Panc1 (cell line): ENCODE measurements at regions not wholly inside any gene's neighbourhood (a gene's known extent, or its start where the extent isn't known, plus 50 kb on each side); places are given as distances from the start of the nearest gene placed in this dataset.

Source experiments
- ATAC-seq: fragments of 200-7000 bp; cut with Tn5 transposase; 2 replicates; pipeline ENCODE4 v1.9.1; 2020; ENCODE audit warnings: mild to moderate bottlenecking, moderate library complexity
- BruUV-seq: library from RNA; stranded (reverse); fragments of 400-500 nt; replicated peaks from 2 replicates; lab custom pipeline; 2021; lab: Mats Ljungman, UMichigan
- CTCF ChIA-PET: fragments of 300-600 bp; sonication (Branson Sonifier 250); formaldehyde crosslinking; loops from one replicate; lab custom pipeline; 2022; ENCODE audit warnings: antibody characterized with exemption; lab: Charles Lee
- POLR2A ChIA-PET: fragments of 300-600 bp; sonication (Branson Sonifier 250); formaldehyde crosslinking; loops from one replicate; lab custom pipeline; 2022; ENCODE audit warnings: antibody characterized with exemption; lab: Charles Lee
- DNase-seq: peaks from one replicate; pipeline ENCODE4 v3.0.0-alpha.2; 2010; ENCODE audit warnings: low read depth, low spot score
- H3K27ac ChIP-seq: 2 replicates; pipeline ENCODE4 v1.5.1; 2011; ENCODE audit warnings: mild to moderate bottlenecking, low read length, inconsistent platforms
- H3K27me3 ChIP-seq: fragments of 200-500 bp; sonication (Bioruptor generic); 2 replicates; pipeline ENCODE4 v1.6.0; 2014; ENCODE audit warnings: low read length, inconsistent platforms; ENCODE audit not compliant: control insufficient read depth, insufficient read depth
- H3K36me3 ChIP-seq: fragments of 200-500 bp; sonication (Bioruptor generic); 2 replicates; pipeline ENCODE4 v1.5.1; 2014; ENCODE audit warnings: inconsistent platforms, mild to moderate bottlenecking, low read length, moderate library complexity; ENCODE audit not compliant: control insufficient read depth, insufficient read depth
- H3K4me1 ChIP-seq: 2 replicates; pipeline ENCODE4 v1.5.1; 2011; ENCODE audit warnings: inconsistent platforms, mild to moderate bottlenecking, low read length, moderate library complexity; ENCODE audit not compliant: control insufficient read depth, insufficient read depth
- H3K4me3 ChIP-seq, 2 experiments: 2 replicates each; pipeline ENCODE4 v1.5.1; 2011 to 2012; ENCODE audit warnings: low read depth in 2 of 2, low read length in 2 of 2, mild to moderate bottlenecking in 2 of 2, inconsistent platforms in 1 of 2, moderate library complexity in 1 of 2
- H3K9me3 ChIP-seq: fragments of 200-500 bp; sonication (Bioruptor generic); 2 replicates; pipeline ENCODE4 v1.5.1; 2014; ENCODE audit warnings: low read depth, mild to moderate bottlenecking, inconsistent platforms, low read length, moderate library complexity; ENCODE audit not compliant: control insufficient read depth, insufficient read depth
- POLR2AphosphoS5 ChIP-seq: IDR thresholded peaks from 2 replicates; pipeline ENCODE4 v1.6.1; 2012; ENCODE audit warnings: mild to moderate bottlenecking, low read depth, low read length, moderate library complexity
- SIN3A ChIP-seq: IDR thresholded peaks from 2 replicates; pipeline ENCODE4 v1.6.1; 2012; ENCODE audit warnings: low read depth, mild to moderate bottlenecking, low read length, moderate library complexity, borderline replicate concordance; ENCODE audit not compliant: insufficient read depth
- TCF7L2 ChIP-seq: IDR thresholded peaks from 2 replicates; pipeline ENCODE4 v1.6.1; 2011; ENCODE audit warnings: mild to moderate bottlenecking, low read depth, low read length, inconsistent platforms
- in situ Hi-C: cut with HindIII; loops from 2 replicates; pipeline ENCODE4 v1.10.0; 2016; ENCODE audit warnings: low sequenced_read_pairs, low pct_unique_long_range_greater_than_20kb
- intact Hi-C: fragments of 100-400 bp; cut with micrococcal nuclease; formaldehyde crosslinking; loops from one replicate; pipeline ENCODE4 v1.10.0; 2022; ENCODE audit not compliant: unreplicated experiment
- TF ChIP-seq, protein P1 (sequence below), 2 experiments: IDR thresholded peaks; 2 replicates each; pipeline ENCODE4 v1.6.1; 2011 to 2012; ENCODE audit warnings: low read depth in 2 of 2, control low read depth in 1 of 2, low read length in 1 of 2, mild to moderate bottlenecking in 1 of 2, moderate library complexity in 1 of 2; ENCODE audit not compliant: insufficient read depth in 1 of 2
- TF ChIP-seq, protein P2 (sequence below): fragments of 450-650 bp; IDR thresholded peaks from 2 replicates; pipeline ENCODE4 v1.5.1; 2017; ENCODE audit warnings: mild to moderate bottlenecking

DNA sequence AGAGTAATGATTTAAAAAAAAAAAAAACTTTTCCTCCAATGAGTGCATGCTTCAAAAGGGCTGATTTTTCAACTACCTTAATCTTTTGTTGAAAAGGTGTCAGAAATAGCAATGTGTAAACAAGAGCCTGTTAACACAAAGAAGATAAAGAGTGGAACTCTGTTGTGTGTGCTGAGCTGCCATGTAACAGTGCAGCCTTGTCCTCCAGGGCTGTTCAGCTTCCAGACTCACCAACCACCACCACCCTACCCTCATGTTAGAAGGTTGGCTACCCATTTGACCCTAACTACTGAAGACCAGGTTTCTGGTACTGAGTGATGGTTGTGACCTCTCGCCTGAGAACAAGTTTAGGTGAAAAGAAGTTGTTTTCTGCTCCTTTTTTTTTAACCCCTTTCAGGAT is 222.8 kb upstream of the TEX13C start:
- intact Hi-C loops, result no loop called here
- H3K4me3 ChIP-seq, result no peak overlapping the region
- CTCF ChIA-PET, result no interaction called here
- no TSS peak for BruUV-seq
- in situ Hi-C loops, result no loop called here
- ATAC-seq (no peak), DNase-seq (no peak)
- H3K27ac ChIP-seq, result no peak overlapping the region
- POLR2A ChIA-PET, result no interaction called here
- no peaks in the 10 kb centered on the region for H3K36me3 ChIP-seq
- H3K9me3 ChIP-seq, result no peaks in the 10 kb centered on the region
- TF ChIP-seq, protein P1, sequence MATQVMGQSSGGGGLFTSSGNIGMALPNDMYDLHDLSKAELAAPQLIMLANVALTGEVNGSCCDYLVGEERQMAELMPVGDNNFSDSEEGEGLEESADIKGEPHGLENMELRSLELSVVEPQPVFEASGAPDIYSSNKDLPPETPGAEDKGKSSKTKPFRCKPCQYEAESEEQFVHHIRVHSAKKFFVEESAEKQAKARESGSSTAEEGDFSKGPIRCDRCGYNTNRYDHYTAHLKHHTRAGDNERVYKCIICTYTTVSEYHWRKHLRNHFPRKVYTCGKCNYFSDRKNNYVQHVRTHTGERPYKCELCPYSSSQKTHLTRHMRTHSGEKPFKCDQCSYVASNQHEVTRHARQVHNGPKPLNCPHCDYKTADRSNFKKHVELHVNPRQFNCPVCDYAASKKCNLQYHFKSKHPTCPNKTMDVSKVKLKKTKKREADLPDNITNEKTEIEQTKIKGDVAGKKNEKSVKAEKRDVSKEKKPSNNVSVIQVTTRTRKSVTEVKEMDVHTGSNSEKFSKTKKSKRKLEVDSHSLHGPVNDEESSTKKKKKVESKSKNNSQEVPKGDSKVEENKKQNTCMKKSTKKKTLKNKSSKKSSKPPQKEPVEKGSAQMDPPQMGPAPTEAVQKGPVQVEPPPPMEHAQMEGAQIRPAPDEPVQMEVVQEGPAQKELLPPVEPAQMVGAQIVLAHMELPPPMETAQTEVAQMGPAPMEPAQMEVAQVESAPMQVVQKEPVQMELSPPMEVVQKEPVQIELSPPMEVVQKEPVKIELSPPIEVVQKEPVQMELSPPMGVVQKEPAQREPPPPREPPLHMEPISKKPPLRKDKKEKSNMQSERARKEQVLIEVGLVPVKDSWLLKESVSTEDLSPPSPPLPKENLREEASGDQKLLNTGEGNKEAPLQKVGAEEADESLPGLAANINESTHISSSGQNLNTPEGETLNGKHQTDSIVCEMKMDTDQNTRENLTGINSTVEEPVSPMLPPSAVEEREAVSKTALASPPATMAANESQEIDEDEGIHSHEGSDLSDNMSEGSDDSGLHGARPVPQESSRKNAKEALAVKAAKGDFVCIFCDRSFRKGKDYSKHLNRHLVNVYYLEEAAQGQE (IDR thresholded peaks at IDR 0.05; ENCODE audit: insufficient read depth in 1 of 2, low read depth in 2 of 2, low read length in 1 of 2), result no peak
- TF ChIP-seq, protein P2, sequence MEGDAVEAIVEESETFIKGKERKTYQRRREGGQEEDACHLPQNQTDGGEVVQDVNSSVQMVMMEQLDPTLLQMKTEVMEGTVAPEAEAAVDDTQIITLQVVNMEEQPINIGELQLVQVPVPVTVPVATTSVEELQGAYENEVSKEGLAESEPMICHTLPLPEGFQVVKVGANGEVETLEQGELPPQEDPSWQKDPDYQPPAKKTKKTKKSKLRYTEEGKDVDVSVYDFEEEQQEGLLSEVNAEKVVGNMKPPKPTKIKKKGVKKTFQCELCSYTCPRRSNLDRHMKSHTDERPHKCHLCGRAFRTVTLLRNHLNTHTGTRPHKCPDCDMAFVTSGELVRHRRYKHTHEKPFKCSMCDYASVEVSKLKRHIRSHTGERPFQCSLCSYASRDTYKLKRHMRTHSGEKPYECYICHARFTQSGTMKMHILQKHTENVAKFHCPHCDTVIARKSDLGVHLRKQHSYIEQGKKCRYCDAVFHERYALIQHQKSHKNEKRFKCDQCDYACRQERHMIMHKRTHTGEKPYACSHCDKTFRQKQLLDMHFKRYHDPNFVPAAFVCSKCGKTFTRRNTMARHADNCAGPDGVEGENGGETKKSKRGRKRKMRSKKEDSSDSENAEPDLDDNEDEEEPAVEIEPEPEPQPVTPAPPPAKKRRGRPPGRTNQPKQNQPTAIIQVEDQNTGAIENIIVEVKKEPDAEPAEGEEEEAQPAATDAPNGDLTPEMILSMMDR, result no peak
- no peak for TF ChIP-seq TCF7L2
- no peak for TF ChIP-seq POLR2AphosphoS5
- TF ChIP-seq SIN3A, result no peak
- no peaks in the 10 kb centered on the region for H3K4me1 ChIP-seq
- H3K27me3 ChIP-seq, result no peaks in the 10 kb centered on the region

DNA sequence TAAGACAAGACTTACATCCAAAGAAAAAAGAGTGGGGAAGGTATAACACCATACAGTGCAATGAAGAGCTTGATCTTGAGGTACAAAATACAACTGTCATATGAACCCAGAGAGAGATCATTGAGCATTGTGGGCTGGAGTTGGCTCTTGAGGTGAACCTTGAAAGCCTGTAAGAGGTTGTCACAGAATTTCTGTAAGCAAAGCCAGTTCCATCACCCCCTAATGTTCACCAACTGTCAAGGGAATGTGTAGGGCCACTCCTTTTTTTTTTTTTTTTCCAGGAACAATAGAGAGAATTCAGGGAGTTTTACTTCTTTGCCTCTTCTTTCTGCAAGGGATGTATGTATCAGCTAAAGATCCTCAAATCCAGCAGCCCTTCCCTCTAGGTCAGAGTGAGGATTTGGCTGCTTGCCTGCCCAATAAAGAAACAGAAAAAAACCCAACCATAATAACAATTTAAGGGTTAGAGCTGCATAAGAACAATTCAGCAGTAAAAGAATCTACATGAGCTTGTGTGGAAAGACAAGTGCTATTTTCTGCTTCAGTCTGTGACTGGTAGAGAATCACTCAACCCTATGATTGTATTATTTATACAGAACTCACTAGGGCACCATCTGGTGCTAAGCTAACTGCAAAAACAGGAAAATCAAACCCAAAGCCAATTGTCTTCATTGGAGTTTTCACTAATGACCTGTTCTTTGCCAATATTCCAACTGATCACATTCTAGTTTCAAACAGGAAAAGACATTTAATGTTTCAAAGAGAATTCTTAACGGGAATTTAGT is 217.5 kb upstream of the TEX13C start:
- no peaks in the 10 kb centered on the region for H3K36me3 ChIP-seq
- in situ Hi-C loops, result no loop called here
- POLR2A ChIA-PET, result no interaction called here

More for the DNA sequence above, 217.5 kb upstream of the TEX13C start:
- no peak for ATAC-seq
- CTCF ChIA-PET, result no interaction called here
- H3K27me3 ChIP-seq, result no peaks in the 10 kb centered on the region
- no peaks in the 10 kb centered on the region for H3K9me3 ChIP-seq
- no peak overlapping the region for H3K4me3 ChIP-seq
- DNase-seq, result no peak
- H3K27ac ChIP-seq, result no peak overlapping the region
- H3K4me1 ChIP-seq, result no peaks in the 10 kb centered on the region
- no peak for TF ChIP-seq SIN3A
- TF ChIP-seq POLR2AphosphoS5, result no peak
- TF ChIP-seq TCF7L2, result no peak
- TF ChIP-seq, protein P1 (IDR thresholded peaks at IDR 0.05; ENCODE audit: insufficient read depth in 1 of 2, low read depth in 2 of 2, low read length in 1 of 2), result no peak
- TF ChIP-seq, protein P2, result no peak
- no TSS peak for BruUV-seq
- intact Hi-C loops, result no loop called here
